H9 (cell line): ENCODE measurements at regions not wholly inside any gene's neighbourhood (a gene's known extent, or its start where the extent isn't known, plus 50 kb on each side); places are given as distances from the start of the nearest gene placed in this dataset.

Source experiments
- DNase-seq: peaks from one replicate; pipeline ENCODE4 v3.0.0-alpha.2; 2017
- H2AFZ ChIP-seq: one replicate; pipeline ENCODE4 v1.6.1; 2013; ENCODE audit warnings: mild to moderate bottlenecking, low read length, control low read depth, moderate library complexity
- H2AK5ac ChIP-seq: 2 replicates; pipeline ENCODE4 v1.6.1; 2013; ENCODE audit warnings: low read length, control low read depth, mixed read lengths; ENCODE audit not compliant: insufficient read length
- H2BK120ac ChIP-seq: one replicate; pipeline ENCODE4 v1.6.1; 2013; ENCODE audit warnings: low read depth, mild to moderate bottlenecking, low read length, control low read depth, inconsistent platforms; ENCODE audit not compliant: poor library complexity, severe bottlenecking
- H2BK12ac ChIP-seq: 2 replicates; pipeline ENCODE4 v1.6.1; 2013; ENCODE audit warnings: low read length, control low read depth, mixed read lengths, low read depth; ENCODE audit not compliant: insufficient read length
- H2BK15ac ChIP-seq: 2 replicates; pipeline ENCODE4 v1.6.1; 2013; ENCODE audit warnings: low read depth, low read length, control low read depth
- H2BK20ac ChIP-seq: one replicate; pipeline ENCODE4 v1.6.1; 2013; ENCODE audit warnings: low read depth, mild to moderate bottlenecking, low read length, control low read depth, inconsistent platforms; ENCODE audit not compliant: poor library complexity, severe bottlenecking
- H2BK5ac ChIP-seq: 2 replicates; pipeline ENCODE4 v1.6.1; 2013; ENCODE audit warnings: low read length, control low read depth, mixed read lengths; ENCODE audit not compliant: insufficient read length
- H3K14ac ChIP-seq: 2 replicates; pipeline ENCODE4 v1.6.1; 2013; ENCODE audit warnings: low read length, control low read depth; ENCODE audit not compliant: insufficient read depth
- H3K18ac ChIP-seq: 2 replicates; pipeline ENCODE4 v1.6.1; 2013; ENCODE audit warnings: low read depth, mild to moderate bottlenecking, mixed read lengths, low read length, control low read depth; ENCODE audit not compliant: insufficient read length
- H3K23ac ChIP-seq: 2 replicates; pipeline ENCODE4 v1.6.1; 2013; ENCODE audit warnings: low read length, control low read depth, mixed read lengths, low read depth; ENCODE audit not compliant: insufficient read length
- H3K23me2 ChIP-seq: 2 replicates; pipeline ENCODE4 v1.6.1; 2013; ENCODE audit warnings: low read depth, mild to moderate bottlenecking, mixed read lengths, low read length, control low read depth; ENCODE audit not compliant: insufficient read length, poor library complexity, severe bottlenecking
- H3K27ac ChIP-seq: 2 replicates; pipeline ENCODE4 v1.5.1; 2013; ENCODE audit warnings: low read length, control low read depth, mixed read lengths, low read depth; ENCODE audit not compliant: insufficient read length
- H3K27me3 ChIP-seq: 2 replicates; pipeline ENCODE4 v1.6.1; 2013; ENCODE audit warnings: low read length, control low read depth, inconsistent platforms; ENCODE audit not compliant: insufficient read depth
- H3K4ac ChIP-seq: 2 replicates; pipeline ENCODE4 v1.6.1; 2013; ENCODE audit warnings: low read depth, mild to moderate bottlenecking, control low read depth, inconsistent platforms, low read length, moderate library complexity
- H3K4me1 ChIP-seq: 2 replicates; pipeline ENCODE4 v1.6.1; 2013; ENCODE audit warnings: low read length, control low read depth, inconsistent platforms; ENCODE audit not compliant: insufficient read depth
- H3K4me2 ChIP-seq: 2 replicates; pipeline ENCODE4 v1.6.1; 2013; ENCODE audit warnings: low read length, control low read depth, mixed read lengths; ENCODE audit not compliant: insufficient read length, insufficient read depth
- H3K56ac ChIP-seq: 2 replicates; pipeline ENCODE4 v1.6.1; 2013; ENCODE audit warnings: low read depth, mild to moderate bottlenecking, mixed read lengths, low read length, control low read depth; ENCODE audit not compliant: insufficient read length
- H3K79me1 ChIP-seq: 2 replicates; pipeline ENCODE4 v1.6.1; 2013; ENCODE audit warnings: low read depth, mild to moderate bottlenecking, moderate library complexity, low read length, control low read depth, inconsistent platforms; ENCODE audit not compliant: insufficient read depth, poor library complexity, severe bottlenecking
- H3K79me2 ChIP-seq: 2 replicates; pipeline ENCODE4 v1.6.1; 2013; ENCODE audit warnings: low read length, control low read depth, inconsistent platforms; ENCODE audit not compliant: insufficient read depth
- H3K9ac ChIP-seq: 2 replicates; pipeline ENCODE4 v1.6.1; 2013; ENCODE audit warnings: low read length, control low read depth, mixed read lengths; ENCODE audit not compliant: insufficient read length; ENCODE audit errors: extremely low read depth
- H3K9me3 ChIP-seq: one replicate; pipeline ENCODE4 v1.6.1; 2013; ENCODE audit warnings: low read depth, low read length, inconsistent platforms; ENCODE audit not compliant: control insufficient read depth
- H3T11ph ChIP-seq: one replicate; pipeline ENCODE4 v1.6.1; 2013; ENCODE audit warnings: mild to moderate bottlenecking, low read length, control low read depth, inconsistent platforms
- H4K20me1 ChIP-seq: one replicate; pipeline ENCODE4 v1.6.1; 2013; ENCODE audit not compliant: control insufficient read depth, insufficient read length, insufficient read depth
- H4K5ac ChIP-seq: 2 replicates; pipeline ENCODE4 v1.6.1; 2013; ENCODE audit warnings: low read depth, mild to moderate bottlenecking, mixed read lengths, low read length, control low read depth; ENCODE audit not compliant: insufficient read length
- H4K8ac ChIP-seq: replicated peaks from 2 replicates; pipeline ENCODE4 v1.6.1; 2013; ENCODE audit warnings: low read length, control low read depth, mixed read lengths, low read depth; ENCODE audit not compliant: insufficient read length
- H4K91ac ChIP-seq: 2 replicates; pipeline ENCODE4 v1.6.1; 2013; ENCODE audit warnings: low read depth, mild to moderate bottlenecking, moderate library complexity, mixed read lengths, low read length, control low read depth; ENCODE audit not compliant: insufficient read length
- H3K27ac Mint-ChIP-seq, 3 experiments: 2 replicates in 2 of 3; 3 replicates in 1 of 3; pipeline ENCODE4 v1.8.0; 2020 to 2021; ENCODE audit warnings: mixed read lengths in 3 of 3, mild to moderate bottlenecking in 1 of 3, moderate library complexity in 1 of 3
- H3K27me3 Mint-ChIP-seq: 2 replicates; pipeline ENCODE4 v1.8.0; 2021; ENCODE audit warnings: low read depth, mild to moderate bottlenecking, moderate library complexity, mixed read lengths
- H3K36me3 Mint-ChIP-seq, 3 experiments: 2 replicates in 2 of 3; 3 replicates in 1 of 3; pipeline ENCODE4 v1.8.0; 2020 to 2021; ENCODE audit warnings: low read depth in 3 of 3, mixed read lengths in 3 of 3; ENCODE audit not compliant: insufficient read depth in 1 of 3
- H3K4me1 Mint-ChIP-seq, 2 experiments: 2 replicates each; pipeline ENCODE4 v1.8.0; 2020; ENCODE audit warnings: mixed read lengths in 2 of 2
- H3K4me3 Mint-ChIP-seq, 2 experiments: 2 replicates in 1 of 2; 3 replicates in 1 of 2; pipeline ENCODE4 v1.8.0; 2020 to 2021; ENCODE audit warnings: mild to moderate bottlenecking in 2 of 2, mixed read lengths in 2 of 2, moderate library complexity in 1 of 2
- H3K9me3 Mint-ChIP-seq, 2 experiments: 2 replicates in 1 of 2; 3 replicates in 1 of 2; pipeline ENCODE4 v1.8.0; 2020; ENCODE audit warnings: mild to moderate bottlenecking in 2 of 2, mixed read lengths in 2 of 2, moderate library complexity in 1 of 2
- WGBS: extraction: QIAGEN DNeasy Blood & Tissue Kit; methylation state at CpG from one replicate; pipeline ENCODE4 v1.1.7; 2013; ENCODE audit warnings: missing lambda C conversion rate, low lambda C conversion rate, mixed read lengths; ENCODE audit not compliant: insufficient read length; ENCODE audit errors: extremely low coverage; 5-methylcytosine and 5-hydroxymethylcytosine counted together
- TF ChIP-seq, protein P1 (sequence below): fragments of 200-600 bp; sonication (generic); conservative IDR thresholded peaks from 3 replicates; pipeline ENCODE4 v1.8.0; 2021; ENCODE audit warnings: antibody characterized with exemption, mild to moderate bottlenecking

DNA sequence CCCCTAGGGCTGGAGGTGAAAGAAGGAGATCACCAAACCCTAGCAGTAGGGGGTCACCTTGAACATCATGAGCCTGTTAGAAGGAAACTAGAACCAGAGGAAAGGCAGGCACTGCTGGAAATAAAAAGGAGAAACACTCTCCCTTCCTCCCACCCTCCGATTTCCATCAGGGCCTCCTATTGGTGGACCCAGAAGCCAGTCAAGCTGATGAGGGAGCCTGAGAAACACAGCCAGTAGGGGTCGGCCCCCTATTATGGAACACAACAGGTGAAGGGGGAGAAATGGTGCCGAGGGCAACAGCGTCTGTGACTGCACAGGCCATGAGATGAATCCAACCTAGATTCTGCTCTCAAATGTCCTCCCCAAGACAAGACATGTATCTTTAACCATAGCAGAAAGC, 156.1 kb upstream of the LRFN2 start:
- Histone ChIP-seq H2BK15ac (no peak overlapping the region), H2BK20ac (no peak overlapping the region), H2AFZ (no peak overlapping the region), H2BK120ac (no peak overlapping the region), H3K18ac (no peak overlapping the region), H3K14ac (no peak overlapping the region), H3T11ph (no peak overlapping the region), H3K79me1 (no peaks in the 10 kb centered on the region), H3K23me2 (no peaks in the 10 kb centered on the region), H2BK5ac (no peak overlapping the region), H3K27me3 (no peaks in the 10 kb centered on the region), H2BK12ac (no peak overlapping the region), H2AK5ac (no peak overlapping the region), H4K5ac (no peak overlapping the region), H3K4ac (no peak overlapping the region), H3K4me2 (no peak overlapping the region), H3K4me1 (no peaks in the 10 kb centered on the region), H3K23ac (no peak overlapping the region), H3K56ac (no peak overlapping the region), H4K20me1 (no peaks in the 10 kb centered on the region), H3K27ac (no peak overlapping the region), H3K9ac (no peak overlapping the region), H4K8ac (no peak overlapping the region), H4K91ac (no peak overlapping the region), H3K79me2 (no peaks in the 10 kb centered on the region), H3K9me3 (no peaks in the 10 kb centered on the region)
- WGBS: no CpG with 5 or more reads among the region's 4 CpGs
- DNase-seq: peak; percentile 81
- Mint-ChIP-seq H3K27ac (no peak overlapping the region), H3K4me1 (peaks cover 10 to 11% of the 10 kb centered on the region in 2 experiments), H3K9me3 (no peaks in the 10 kb centered on the region), H3K27me3 (peaks cover 11% of the 10 kb centered on the region), H3K36me3 (no peaks in the 10 kb centered on the region), H3K4me3 (no peak overlapping the region)
- TF ChIP-seq, protein P1, sequence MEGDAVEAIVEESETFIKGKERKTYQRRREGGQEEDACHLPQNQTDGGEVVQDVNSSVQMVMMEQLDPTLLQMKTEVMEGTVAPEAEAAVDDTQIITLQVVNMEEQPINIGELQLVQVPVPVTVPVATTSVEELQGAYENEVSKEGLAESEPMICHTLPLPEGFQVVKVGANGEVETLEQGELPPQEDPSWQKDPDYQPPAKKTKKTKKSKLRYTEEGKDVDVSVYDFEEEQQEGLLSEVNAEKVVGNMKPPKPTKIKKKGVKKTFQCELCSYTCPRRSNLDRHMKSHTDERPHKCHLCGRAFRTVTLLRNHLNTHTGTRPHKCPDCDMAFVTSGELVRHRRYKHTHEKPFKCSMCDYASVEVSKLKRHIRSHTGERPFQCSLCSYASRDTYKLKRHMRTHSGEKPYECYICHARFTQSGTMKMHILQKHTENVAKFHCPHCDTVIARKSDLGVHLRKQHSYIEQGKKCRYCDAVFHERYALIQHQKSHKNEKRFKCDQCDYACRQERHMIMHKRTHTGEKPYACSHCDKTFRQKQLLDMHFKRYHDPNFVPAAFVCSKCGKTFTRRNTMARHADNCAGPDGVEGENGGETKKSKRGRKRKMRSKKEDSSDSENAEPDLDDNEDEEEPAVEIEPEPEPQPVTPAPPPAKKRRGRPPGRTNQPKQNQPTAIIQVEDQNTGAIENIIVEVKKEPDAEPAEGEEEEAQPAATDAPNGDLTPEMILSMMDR: no peak
